ENCODE measurements at regions not wholly inside any gene's neighbourhood (a gene's known extent, or its start where the extent isn't known, plus 50 kb on each side); places are given as distances from the start of the nearest gene placed in this dataset.

- TF ChIP-seq CTCF (IDR thresholded peaks at IDR 0.05; ENCODE audit: low read length), result no peak
- no peak for TF ChIP-seq EZH2phosphoT487 (IDR thresholded peaks at IDR 0.05; ENCODE audit: low read length)
These were observed 267.1 kb downstream of the XXYLT1 start for GRCh38 chr3:195003893-195004289.

Data from MM.1S (cell line).